ENCODE measurements at regions not wholly inside any gene's neighbourhood (a gene's known extent, or its start where the extent isn't known, plus 50 kb on each side); places are given as distances from the start of the nearest gene placed in this dataset.

DNA sequence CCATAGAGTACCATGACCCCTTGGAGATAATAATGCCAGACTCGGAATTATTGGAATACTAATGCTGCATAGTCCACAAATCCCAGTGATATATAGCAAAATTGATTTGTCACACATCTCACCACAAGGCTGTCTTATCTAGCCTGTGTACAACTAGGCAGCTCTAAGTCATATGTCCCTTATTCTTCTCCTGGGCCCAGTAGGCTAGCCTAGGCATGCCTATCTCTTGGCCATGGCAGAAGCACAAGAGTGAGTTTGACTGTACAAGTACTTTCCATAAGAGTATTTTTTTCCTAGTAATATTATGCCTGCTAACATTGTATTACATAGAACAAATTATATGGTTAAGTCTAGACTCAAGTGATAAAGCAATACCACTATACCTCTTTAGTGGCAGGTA lies 1122.1 kb upstream of the SEL1L start:
- no peak for TF ChIP-seq EP300 (IDR thresholded peaks at IDR 0.05)
- TF ChIP-seq POLR2A (IDR thresholded peaks at IDR 0.05): no peak
- TF ChIP-seq, protein P1, sequence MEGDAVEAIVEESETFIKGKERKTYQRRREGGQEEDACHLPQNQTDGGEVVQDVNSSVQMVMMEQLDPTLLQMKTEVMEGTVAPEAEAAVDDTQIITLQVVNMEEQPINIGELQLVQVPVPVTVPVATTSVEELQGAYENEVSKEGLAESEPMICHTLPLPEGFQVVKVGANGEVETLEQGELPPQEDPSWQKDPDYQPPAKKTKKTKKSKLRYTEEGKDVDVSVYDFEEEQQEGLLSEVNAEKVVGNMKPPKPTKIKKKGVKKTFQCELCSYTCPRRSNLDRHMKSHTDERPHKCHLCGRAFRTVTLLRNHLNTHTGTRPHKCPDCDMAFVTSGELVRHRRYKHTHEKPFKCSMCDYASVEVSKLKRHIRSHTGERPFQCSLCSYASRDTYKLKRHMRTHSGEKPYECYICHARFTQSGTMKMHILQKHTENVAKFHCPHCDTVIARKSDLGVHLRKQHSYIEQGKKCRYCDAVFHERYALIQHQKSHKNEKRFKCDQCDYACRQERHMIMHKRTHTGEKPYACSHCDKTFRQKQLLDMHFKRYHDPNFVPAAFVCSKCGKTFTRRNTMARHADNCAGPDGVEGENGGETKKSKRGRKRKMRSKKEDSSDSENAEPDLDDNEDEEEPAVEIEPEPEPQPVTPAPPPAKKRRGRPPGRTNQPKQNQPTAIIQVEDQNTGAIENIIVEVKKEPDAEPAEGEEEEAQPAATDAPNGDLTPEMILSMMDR (IDR thresholded peaks at IDR 0.05): no peak
- Histone ChIP-seq H3K27me3 (no peaks in the 10 kb centered on the region), H3K36me3 (no peaks in the 10 kb centered on the region), H3K9me3 (no peaks in the 10 kb centered on the region), H3K4me1 (ENCODE audit: insufficient read depth) (no peaks in the 10 kb centered on the region), H3K27ac (no peak overlapping the region), H3K4me3 (no peak overlapping the region)
- intact Hi-C loops (cut with DNase I): no loop called here
- 69 to 86% (median 72%) methylated on average over 1 of the region's 1 CpG for WGBS, 3 donors
- no peak for DNase-seq

DNA sequence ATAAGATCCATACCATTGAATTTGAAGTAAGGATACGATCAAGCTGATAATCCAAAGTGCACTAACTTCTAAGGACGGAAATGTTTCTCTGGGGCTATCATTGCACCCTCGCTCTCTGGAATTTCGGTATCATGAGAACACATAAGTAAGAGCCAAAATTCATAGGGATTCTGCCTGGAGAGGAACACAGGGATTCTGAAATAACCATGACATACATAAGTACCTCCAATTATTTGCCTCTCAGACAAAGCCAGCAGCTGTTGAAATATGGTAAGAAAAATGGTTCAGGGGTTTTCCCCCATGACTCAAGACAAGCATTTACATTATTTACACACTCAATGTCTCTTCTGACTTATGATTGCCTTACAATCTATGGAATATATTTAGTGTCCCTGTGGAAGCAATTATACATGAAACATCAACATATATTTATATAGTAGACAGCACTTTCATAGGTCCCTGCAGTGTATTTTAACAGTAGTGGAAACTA lies 1123.6 kb upstream of the SEL1L start:
- Histone ChIP-seq H3K9me3 (no peaks in the 10 kb centered on the region), H3K4me1 (ENCODE audit: insufficient read depth) (no peaks in the 10 kb centered on the region), H3K27ac (no peak overlapping the region), H3K27me3 (no peaks in the 10 kb centered on the region), H3K36me3 (no peaks in the 10 kb centered on the region), H3K4me3 (no peak overlapping the region)
- no peak for TF ChIP-seq EP300 (IDR thresholded peaks at IDR 0.05)
- TF ChIP-seq, protein P1 (IDR thresholded peaks at IDR 0.05): no peak
- no peak for TF ChIP-seq POLR2A (IDR thresholded peaks at IDR 0.05)
- 90 to 97% (median 94%) methylated on average over 4 of the region's 4 CpGs for WGBS, 3 donors
- DNase-seq: no peak
- intact Hi-C loops (cut with DNase I): no loop called here

DNA sequence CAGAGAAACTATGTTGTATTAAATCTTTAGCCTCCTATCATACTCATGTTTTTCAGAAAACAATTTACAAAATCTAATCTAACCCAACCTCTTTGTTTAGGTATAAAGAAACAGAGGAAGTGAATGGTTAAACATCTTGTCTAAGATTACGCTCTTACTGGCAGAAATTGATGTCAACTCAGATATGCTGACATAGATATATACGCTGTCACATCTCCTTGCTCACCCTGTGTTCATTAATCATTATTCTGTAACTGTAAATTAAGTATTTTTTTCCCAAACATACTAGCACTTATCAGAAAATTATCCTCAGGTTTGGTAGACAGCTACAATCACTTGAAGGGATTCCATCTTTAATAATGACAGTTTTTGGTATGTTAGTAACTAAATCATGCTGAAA lies 1127.6 kb upstream of the SEL1L start:
- 84 to 86% (median 85%) methylated on average over 2 of the region's 2 CpGs for WGBS, 3 donors

GRCh38 chr14:82667006-82667405 lies 1133.4 kb upstream of the SEL1L start:
- Histone ChIP-seq H3K4me1 (ENCODE audit: insufficient read depth) (no peaks in the 10 kb centered on the region), H3K27ac (no peak overlapping the region), H3K27me3 (no peaks in the 10 kb centered on the region), H3K36me3 (no peaks in the 10 kb centered on the region), H3K9me3 (no peaks in the 10 kb centered on the region), H3K4me3 (no peak overlapping the region)
- intact Hi-C loops (cut with DNase I): no loop called here
- no peak for TF ChIP-seq EP300 (IDR thresholded peaks at IDR 0.05)
- no peak for TF ChIP-seq POLR2A (IDR thresholded peaks at IDR 0.05)
- TF ChIP-seq, protein P1 (IDR thresholded peaks at IDR 0.05): no peak
- 74 to 92% (median 92%) methylated on average over 4 of the region's 4 CpGs for WGBS, 3 donors
- DNase-seq: no peak

More for the DNA sequence above, 1127.6 kb upstream of the SEL1L start:
- Histone ChIP-seq H3K4me1 (ENCODE audit: insufficient read depth) (no peaks in the 10 kb centered on the region), H3K4me3 (no peak overlapping the region), H3K27me3 (no peaks in the 10 kb centered on the region), H3K27ac (no peak overlapping the region), H3K9me3 (no peaks in the 10 kb centered on the region), H3K36me3 (no peaks in the 10 kb centered on the region)
- no peak for DNase-seq
- intact Hi-C loops (cut with DNase I): no loop called here
- TF ChIP-seq EP300 (IDR thresholded peaks at IDR 0.05) (no peak), POLR2A (IDR thresholded peaks at IDR 0.05) (no peak)
- TF ChIP-seq, protein P1 (IDR thresholded peaks at IDR 0.05): no peak

Measured in ovary (tissue), 7 donors.